WTC11 (cell line): ENCODE measurements at regions not wholly inside any gene's neighbourhood (a gene's known extent, or its start where the extent isn't known, plus 50 kb on each side); places are given as distances from the start of the nearest gene placed in this dataset.

Experiments
- ATAC-seq: fragments of 200-7000 bp; cut with Tn5 transposase; 2 replicates; pipeline ENCODE4 v1.10.0; 2021; ENCODE audit warnings: mild to moderate bottlenecking, moderate library complexity
- CTCF ChIA-PET: fragments of 300-600 bp; sonication (Branson Sonifier 250); formaldehyde crosslinking; loops from one replicate; lab custom pipeline; 2021; ENCODE audit warnings: antibody characterized with exemption; lab: Charles Lee
- POLR2A ChIA-PET: fragments of 350-600 bp; sonication (Branson Sonifier 250); formaldehyde crosslinking; loops from one replicate; lab custom pipeline; 2021; ENCODE audit warnings: antibody characterized with exemption; lab: Charles Lee
- DNase-seq: peaks from one replicate; pipeline ENCODE4 v3.0.0; 2021; ENCODE audit warnings: low spot score
- H3K27ac Mint-ChIP-seq: 2 replicates; pipeline ENCODE4 v1.8.0; 2021; ENCODE audit warnings: mixed read lengths
- H3K27me3 Mint-ChIP-seq: 2 replicates; pipeline ENCODE4 v1.8.0; 2021; ENCODE audit warnings: low read depth, mild to moderate bottlenecking, moderate library complexity, mixed read lengths
- H3K36me3 Mint-ChIP-seq: 2 replicates; pipeline ENCODE4 v1.8.0; 2021; ENCODE audit warnings: mixed read lengths
- H3K4me1 Mint-ChIP-seq: 2 replicates; pipeline ENCODE4 v1.8.0; 2022; ENCODE audit warnings: mixed read lengths
- H3K4me3 Mint-ChIP-seq: 2 replicates; pipeline ENCODE4 v1.8.0; 2021; ENCODE audit warnings: mild to moderate bottlenecking, moderate library complexity, mixed read lengths
- H3K9me3 Mint-ChIP-seq: 2 replicates; pipeline ENCODE4 v1.8.0; 2021; ENCODE audit warnings: mixed read lengths
- ATF2 ChIP-seq: sonication (generic); formaldehyde crosslinking; IDR thresholded peaks from 2 replicates; pipeline ENCODE4 v1.8.1; 2022; ENCODE audit warnings: low read depth, missing genetic modification reagents, borderline replicate concordance
- ATF6 ChIP-seq: sonication (generic); formaldehyde crosslinking; IDR thresholded peaks from 2 replicates; pipeline ENCODE4 v1.8.1; 2023; ENCODE audit warnings: mild to moderate bottlenecking, missing genetic modification reagents
- CBFB ChIP-seq: sonication (generic); formaldehyde crosslinking; IDR thresholded peaks from 2 replicates; pipeline ENCODE4 v1.8.1; 2022; ENCODE audit warnings: mild to moderate bottlenecking, low read depth, missing genetic modification reagents
- CDX4 ChIP-seq: fragments of 250-450 bp; sonication (Bioruptor Pico); IDR thresholded peaks from 2 replicates; pipeline ENCODE4 v1.9.0; 2021; ENCODE audit warnings: moderate library complexity, mild to moderate bottlenecking, inconsistent platforms, borderline replicate concordance
- E2F1 ChIP-seq: sonication (generic); formaldehyde crosslinking; IDR thresholded peaks from 2 replicates; pipeline ENCODE4 v1.8.0; 2022; ENCODE audit warnings: mild to moderate bottlenecking, missing genetic modification reagents
- ESRRA ChIP-seq: sonication (generic); formaldehyde crosslinking; IDR thresholded peaks from 2 replicates; pipeline ENCODE4 v1.8.1; 2022; ENCODE audit warnings: mild to moderate bottlenecking, missing genetic modification reagents, borderline replicate concordance
- FOXP1 ChIP-seq: sonication (generic); formaldehyde crosslinking; IDR thresholded peaks from 2 replicates; pipeline ENCODE4 v1.8.0; 2022; ENCODE audit warnings: missing genetic modification reagents, mild to moderate bottlenecking, moderate library complexity, borderline replicate concordance
- SMAD3 ChIP-seq: sonication (generic); formaldehyde crosslinking; IDR thresholded peaks from 2 replicates; pipeline ENCODE4 v1.8.0; 2022; ENCODE audit warnings: missing genetic modification reagents, mild to moderate bottlenecking, borderline replicate concordance
- SP1 ChIP-seq: sonication (generic); formaldehyde crosslinking; conservative IDR thresholded peaks from 2 replicates; pipeline ENCODE4 v1.8.1; 2022; ENCODE audit warnings: missing genetic modification reagents
- ZNF423 ChIP-seq: fragments of 250-450 bp; sonication (Bioruptor Pico); IDR thresholded peaks from 2 replicates; pipeline ENCODE4 v2.1.2; 2022; ENCODE audit warnings: mild to moderate bottlenecking, moderate library complexity
- TF ChIP-seq, protein P1 (sequence below): sonication (generic); formaldehyde crosslinking; IDR thresholded peaks from 2 replicates; pipeline ENCODE4 v1.8.0; 2022; ENCODE audit warnings: mild to moderate bottlenecking, missing genetic modification reagents
- TF ChIP-seq, protein P2 (sequence below): sonication (generic); formaldehyde crosslinking; IDR thresholded peaks from 2 replicates; pipeline ENCODE4 v1.8.1; 2023; ENCODE audit warnings: mild to moderate bottlenecking, missing genetic modification reagents, borderline replicate concordance
- TF ChIP-seq, protein P3 (sequence below): sonication (generic); formaldehyde crosslinking; IDR thresholded peaks from 2 replicates; pipeline ENCODE4 v1.8.1; 2023; ENCODE audit warnings: mild to moderate bottlenecking, missing genetic modification reagents
- TF ChIP-seq, protein P4 (sequence below): fragments of 250-450 bp; sonication (Bioruptor Pico); IDR thresholded peaks from 2 replicates; pipeline ENCODE4 v1.9.0; 2021; ENCODE audit warnings: mild to moderate bottlenecking

DNA sequence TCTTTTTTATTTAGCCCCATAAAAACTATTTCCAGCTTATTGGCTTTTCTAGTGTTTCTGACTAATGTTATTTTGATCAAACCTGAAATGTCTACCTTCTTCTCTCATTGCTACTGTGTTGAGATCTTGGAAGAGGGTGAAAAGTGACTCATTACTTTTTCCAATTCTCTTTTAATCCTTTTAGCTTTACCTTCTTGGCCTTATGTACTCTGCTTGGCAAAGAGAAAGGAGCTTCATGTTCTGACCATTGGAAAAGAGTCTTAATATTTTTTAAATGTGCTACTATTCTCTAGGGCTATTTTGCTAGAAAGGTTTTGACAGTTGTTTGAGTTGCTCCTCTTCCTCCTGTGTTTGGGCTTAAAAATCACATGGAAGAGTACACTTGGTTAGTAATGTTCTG lies 97.8 kb upstream of the CHODL start (continued):
- TF ChIP-seq E2F1 (CRISPR knock-in tag) = no peak
- TF ChIP-seq, protein P1, sequence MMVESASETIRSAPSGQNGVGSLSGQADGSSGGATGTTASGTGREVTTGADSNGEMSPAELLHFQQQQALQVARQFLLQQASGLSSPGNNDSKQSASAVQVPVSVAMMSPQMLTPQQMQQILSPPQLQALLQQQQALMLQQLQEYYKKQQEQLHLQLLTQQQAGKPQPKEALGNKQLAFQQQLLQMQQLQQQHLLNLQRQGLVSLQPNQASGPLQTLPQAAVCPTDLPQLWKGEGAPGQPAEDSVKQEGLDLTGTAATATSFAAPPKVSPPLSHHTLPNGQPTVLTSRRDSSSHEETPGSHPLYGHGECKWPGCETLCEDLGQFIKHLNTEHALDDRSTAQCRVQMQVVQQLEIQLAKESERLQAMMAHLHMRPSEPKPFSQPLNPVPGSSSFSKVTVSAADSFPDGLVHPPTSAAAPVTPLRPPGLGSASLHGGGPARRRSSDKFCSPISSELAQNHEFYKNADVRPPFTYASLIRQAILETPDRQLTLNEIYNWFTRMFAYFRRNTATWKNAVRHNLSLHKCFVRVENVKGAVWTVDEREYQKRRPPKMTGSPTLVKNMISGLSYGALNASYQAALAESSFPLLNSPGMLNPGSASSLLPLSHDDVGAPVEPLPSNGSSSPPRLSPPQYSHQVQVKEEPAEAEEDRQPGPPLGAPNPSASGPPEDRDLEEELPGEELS (CRISPR knock-in tag) = no peak

DNA sequence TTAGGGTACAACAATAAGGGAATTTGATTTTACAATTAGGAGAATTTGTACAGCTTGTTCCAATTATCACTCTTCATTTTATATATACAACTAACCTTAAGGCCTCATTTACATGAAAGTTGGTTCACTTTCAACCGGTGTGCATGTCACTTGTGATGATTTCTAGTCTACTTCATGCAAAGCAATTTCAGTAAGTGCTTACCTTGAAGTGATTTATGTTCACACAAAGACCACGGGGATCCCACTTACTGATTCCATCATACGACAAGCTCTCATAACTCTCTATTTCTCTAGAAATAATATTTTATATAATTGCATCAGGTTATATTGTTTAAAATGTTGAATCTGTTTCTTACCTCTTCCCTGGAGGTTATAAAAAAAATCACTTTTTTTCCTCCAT lies 100.3 kb upstream of the CHODL start:
- POLR2A ChIA-PET = no interaction called here

DNA sequence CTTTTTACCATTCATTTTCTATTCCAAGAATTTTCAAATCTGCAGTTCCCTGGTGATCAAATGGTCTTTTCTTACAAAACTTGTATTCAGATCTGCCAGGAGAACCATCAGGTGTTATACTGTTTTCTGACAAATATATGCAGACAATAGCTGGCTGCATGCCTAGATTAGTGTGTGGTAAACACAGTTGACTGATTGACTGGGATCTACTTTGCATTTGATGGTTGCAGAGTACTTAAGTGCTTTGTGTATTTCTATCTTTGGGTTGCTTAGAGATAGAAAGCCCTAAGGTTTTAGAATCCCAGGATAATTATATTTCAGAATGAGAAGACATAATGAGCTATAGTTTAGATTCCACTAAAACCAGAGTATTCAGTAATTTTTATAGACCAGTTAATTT lies 102.0 kb upstream of the CHODL start:
- no peaks in the 10 kb centered on the region; the same call in 1 of the 2 replicates for H3K4me1 Mint-ChIP-seq
- peaks cover 7% of the 10 kb centered on the region for H3K9me3 Mint-ChIP-seq
- CTCF ChIA-PET = interaction anchor here (1.3 kb wide), 1 partner anchor 102 kb away, joined by 3 read pairs; no protein-coding TSS in a partner anchor
- H3K27ac Mint-ChIP-seq = no peak overlapping the region
- ATAC-seq (no peak), DNase-seq (no peak)
- no peak overlapping the region for H3K4me3 Mint-ChIP-seq
- TF ChIP-seq FOXP1 (CRISPR knock-in tag) (no peak), ATF6 (CRISPR knock-in tag) (no peak), SP1 (no peak)
- TF ChIP-seq, protein P2, sequence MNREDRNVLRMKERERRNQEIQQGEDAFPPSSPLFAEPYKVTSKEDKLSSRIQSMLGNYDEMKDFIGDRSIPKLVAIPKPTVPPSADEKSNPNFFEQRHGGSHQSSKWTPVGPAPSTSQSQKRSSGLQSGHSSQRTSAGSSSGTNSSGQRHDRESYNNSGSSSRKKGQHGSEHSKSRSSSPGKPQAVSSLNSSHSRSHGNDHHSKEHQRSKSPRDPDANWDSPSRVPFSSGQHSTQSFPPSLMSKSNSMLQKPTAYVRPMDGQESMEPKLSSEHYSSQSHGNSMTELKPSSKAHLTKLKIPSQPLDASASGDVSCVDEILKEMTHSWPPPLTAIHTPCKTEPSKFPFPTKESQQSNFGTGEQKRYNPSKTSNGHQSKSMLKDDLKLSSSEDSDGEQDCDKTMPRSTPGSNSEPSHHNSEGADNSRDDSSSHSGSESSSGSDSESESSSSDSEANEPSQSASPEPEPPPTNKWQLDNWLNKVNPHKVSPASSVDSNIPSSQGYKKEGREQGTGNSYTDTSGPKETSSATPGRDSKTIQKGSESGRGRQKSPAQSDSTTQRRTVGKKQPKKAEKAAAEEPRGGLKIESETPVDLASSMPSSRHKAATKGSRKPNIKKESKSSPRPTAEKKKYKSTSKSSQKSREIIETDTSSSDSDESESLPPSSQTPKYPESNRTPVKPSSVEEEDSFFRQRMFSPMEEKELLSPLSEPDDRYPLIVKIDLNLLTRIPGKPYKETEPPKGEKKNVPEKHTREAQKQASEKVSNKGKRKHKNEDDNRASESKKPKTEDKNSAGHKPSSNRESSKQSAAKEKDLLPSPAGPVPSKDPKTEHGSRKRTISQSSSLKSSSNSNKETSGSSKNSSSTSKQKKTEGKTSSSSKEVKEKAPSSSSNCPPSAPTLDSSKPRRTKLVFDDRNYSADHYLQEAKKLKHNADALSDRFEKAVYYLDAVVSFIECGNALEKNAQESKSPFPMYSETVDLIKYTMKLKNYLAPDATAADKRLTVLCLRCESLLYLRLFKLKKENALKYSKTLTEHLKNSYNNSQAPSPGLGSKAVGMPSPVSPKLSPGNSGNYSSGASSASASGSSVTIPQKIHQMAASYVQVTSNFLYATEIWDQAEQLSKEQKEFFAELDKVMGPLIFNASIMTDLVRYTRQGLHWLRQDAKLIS = no peak
- POLR2A ChIA-PET = no interaction called here
- peaks cover 6% of the 10 kb centered on the region; the same call in 1 of the 2 replicates for H3K36me3 Mint-ChIP-seq
- H3K27me3 Mint-ChIP-seq = no peaks in the 10 kb centered on the region

More for the DNA sequence above, 100.3 kb upstream of the CHODL start:
- ATAC-seq (no peak), DNase-seq (no peak)
- H3K27ac Mint-ChIP-seq = no peak overlapping the region
- peaks cover 6% of the 10 kb centered on the region; the same call in 1 of the 2 replicates for H3K36me3 Mint-ChIP-seq
- no peak overlapping the region for H3K4me3 Mint-ChIP-seq
- no peaks in the 10 kb centered on the region for H3K27me3 Mint-ChIP-seq
- H3K9me3 Mint-ChIP-seq = peaks cover 7% of the 10 kb centered on the region
- no peaks in the 10 kb centered on the region; the same call in 1 of the 2 replicates for H3K4me1 Mint-ChIP-seq
- CTCF ChIA-PET = no interaction called here
- TF ChIP-seq ZNF423 (CRISPR knock-in tag) = no peak

DNA sequence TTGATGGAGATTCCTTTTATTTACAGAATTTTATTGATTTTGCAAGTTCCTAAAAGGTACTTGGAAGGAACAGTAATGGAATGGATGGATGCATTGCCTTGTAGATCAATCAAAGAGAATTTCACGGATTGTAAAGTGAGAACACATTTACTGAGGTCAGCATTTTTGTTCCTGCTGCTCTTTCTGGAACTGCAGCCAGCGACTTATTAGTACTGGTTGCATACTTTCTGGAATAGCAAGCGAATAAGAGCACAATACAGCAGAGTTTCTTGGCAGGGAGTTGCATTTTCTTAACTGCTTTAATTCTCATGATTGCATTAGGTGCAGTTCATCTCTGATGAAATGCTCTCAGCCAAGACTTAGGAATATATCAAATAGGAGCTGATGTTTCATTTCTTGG lies 106.1 kb upstream of the CHODL start:
- Mint-ChIP-seq H3K27me3 (no peaks in the 10 kb centered on the region), H3K4me3 (no peak overlapping the region), H3K4me1 (peaks cover 3% of the 10 kb centered on the region), H3K36me3 (no peaks in the 10 kb centered on the region), H3K27ac (no peak overlapping the region), H3K9me3 (no peaks in the 10 kb centered on the region)
- ATAC-seq = no peak
- ChIA-PET POLR2A (no interaction called here), CTCF (no interaction called here)
- DNase-seq = no peak
- TF ChIP-seq, protein P3, sequence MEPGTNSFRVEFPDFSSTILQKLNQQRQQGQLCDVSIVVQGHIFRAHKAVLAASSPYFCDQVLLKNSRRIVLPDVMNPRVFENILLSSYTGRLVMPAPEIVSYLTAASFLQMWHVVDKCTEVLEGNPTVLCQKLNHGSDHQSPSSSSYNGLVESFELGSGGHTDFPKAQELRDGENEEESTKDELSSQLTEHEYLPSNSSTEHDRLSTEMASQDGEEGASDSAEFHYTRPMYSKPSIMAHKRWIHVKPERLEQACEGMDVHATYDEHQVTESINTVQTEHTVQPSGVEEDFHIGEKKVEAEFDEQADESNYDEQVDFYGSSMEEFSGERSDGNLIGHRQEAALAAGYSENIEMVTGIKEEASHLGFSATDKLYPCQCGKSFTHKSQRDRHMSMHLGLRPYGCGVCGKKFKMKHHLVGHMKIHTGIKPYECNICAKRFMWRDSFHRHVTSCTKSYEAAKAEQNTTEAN (CRISPR knock-in tag) = no peak
- TF ChIP-seq SMAD3 (CRISPR knock-in tag) (no peak), ATF2 (CRISPR knock-in tag) (no peak), CDX4 (no peak), ESRRA (CRISPR knock-in tag) (no peak), CBFB (no peak)
- TF ChIP-seq, protein P4, sequence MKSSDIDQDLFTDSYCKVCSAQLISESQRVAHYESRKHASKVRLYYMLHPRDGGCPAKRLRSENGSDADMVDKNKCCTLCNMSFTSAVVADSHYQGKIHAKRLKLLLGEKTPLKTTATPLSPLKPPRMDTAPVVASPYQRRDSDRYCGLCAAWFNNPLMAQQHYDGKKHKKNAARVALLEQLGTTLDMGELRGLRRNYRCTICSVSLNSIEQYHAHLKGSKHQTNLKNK (CRISPR knock-in tag) = no peak
- TF ChIP-seq, protein P1 (CRISPR knock-in tag) = no peak
